HG02642 (cell line): ENCODE measurements at regions not wholly inside any gene's neighbourhood (a gene's known extent, or its start where the extent isn't known, plus 50 kb on each side); places are given as distances from the start of the nearest gene placed in this dataset.

Experiments used
- ATAC-seq: cut with Tn5 transposase; IDR thresholded peaks from one replicate; pipeline ENCODE4 v1.9.1; 2021; ENCODE audit warnings: mild to moderate bottlenecking; ENCODE audit not compliant: unreplicated experiment, poor library complexity

GRCh38 chr5:29939988-29940387 lies 1253.5 kb upstream of the CDH6 start:
- ATAC-seq = no peak

GRCh38 chr5:29935371-29935770 lies 1258.1 kb upstream of the CDH6 start:
- no peak for ATAC-seq

GRCh38 chr5:29930316-29930715 lies 1263.2 kb upstream of the CDH6 start:
- no peak for ATAC-seq

- no peak for ATAC-seq
These were observed 1269.4 kb upstream of the CDH6 start for GRCh38 chr5:29924107-29924506.

- ATAC-seq = no peak
These were observed 1287.7 kb upstream of the CDH6 start for GRCh38 chr5:29905626-29906353.

GRCh38 chr5:29902859-29903258 lies 1290.6 kb upstream of the CDH6 start:
- ATAC-seq = no peak

- ATAC-seq = no peak
These were observed 1293.9 kb upstream of the CDH6 start for GRCh38 chr5:29899583-29899982.

- no peak for ATAC-seq
These were observed 1295.6 kb upstream of the CDH6 start for GRCh38 chr5:29897916-29898315.

- no peak for ATAC-seq
These were observed 1296.8 kb upstream of the CDH6 start for GRCh38 chr5:29896646-29897045.

- no peak for ATAC-seq
These were observed 1298.8 kb upstream of the CDH6 start for GRCh38 chr5:29894668-29895067.

GRCh38 chr5:29889051-29889450 lies 1304.4 kb upstream of the CDH6 start:
- ATAC-seq = no peak

- no peak for ATAC-seq
These were observed 1307.9 kb upstream of the CDH6 start for GRCh38 chr5:29885595-29885994.

- no peak for ATAC-seq
These were observed 1311.5 kb upstream of the CDH6 start for GRCh38 chr5:29882036-29882435.

GRCh38 chr5:29879401-29879800 lies 1314.1 kb upstream of the CDH6 start:
- no peak for ATAC-seq

- no peak for ATAC-seq
These were observed 1314.9 kb upstream of the CDH6 start for GRCh38 chr5:29878599-29878998.

GRCh38 chr5:29867155-29867554 lies 1326.3 kb upstream of the CDH6 start:
- no peak for ATAC-seq

- ATAC-seq = no peak
These were observed 1339.7 kb upstream of the CDH6 start for GRCh38 chr5:29853711-29854220.

- no peak for ATAC-seq
These were observed 1341.2 kb upstream of the CDH6 start for GRCh38 chr5:29852329-29852728.

GRCh38 chr5:29845206-29845605 lies 1348.3 kb upstream of the CDH6 start:
- no peak for ATAC-seq

GRCh38 chr5:29833394-29833793 lies 1360.1 kb upstream of the CDH6 start:
- no peak for ATAC-seq

GRCh38 chr5:29822521-29822920 lies 1371.0 kb upstream of the CDH6 start:
- no peak for ATAC-seq

- ATAC-seq = no peak
These were observed 1381.4 kb upstream of the CDH6 start for GRCh38 chr5:29811914-29812679.
